8988T (cell line): ENCODE measurements at regions not wholly inside any gene's neighbourhood (a gene's known extent, or its start where the extent isn't known, plus 50 kb on each side); places are given as distances from the start of the nearest gene placed in this dataset.

Source experiments
- DNase-seq: peaks from one replicate; pipeline ENCODE4 v3.0.0; 2011

DNA sequence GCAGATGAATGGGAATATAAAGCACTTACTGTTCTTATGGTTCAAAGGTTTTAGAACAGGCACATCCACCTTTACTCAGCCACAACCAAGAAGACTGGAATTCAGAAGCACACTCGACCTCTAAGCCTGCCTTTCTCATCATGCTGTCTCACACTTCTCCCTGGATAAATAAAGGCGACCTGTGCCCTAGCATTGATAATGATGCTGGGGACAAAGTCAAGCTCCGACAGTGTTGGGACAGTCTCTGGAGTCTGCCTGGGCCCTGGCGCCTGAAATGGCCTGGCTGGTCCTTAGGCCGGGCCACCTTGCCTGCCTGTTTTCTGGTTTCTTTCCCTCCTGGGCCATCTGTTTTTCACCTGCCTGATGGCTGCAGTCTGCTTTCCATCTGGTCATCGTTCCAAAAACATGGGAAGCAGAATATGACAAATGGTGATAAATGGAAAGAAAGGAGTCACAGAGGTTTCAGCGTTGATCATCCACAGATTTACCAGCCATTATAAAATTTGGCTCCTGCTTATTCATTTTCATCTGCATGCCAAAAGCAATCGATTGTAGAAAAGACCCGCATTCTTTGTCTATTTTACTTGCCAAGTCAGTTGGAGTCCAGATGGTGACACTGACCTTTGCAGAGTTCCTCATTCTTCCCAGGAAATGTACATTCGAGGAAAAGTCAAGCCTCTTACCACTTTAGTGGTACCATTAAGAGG is 91.2 kb upstream of the KCNJ15 start:
- no peak for DNase-seq

- DNase-seq = no peak
Measured at GRCh38 chr21:38166173-38166535, 90.6 kb upstream of the KCNJ15 start.

DNA sequence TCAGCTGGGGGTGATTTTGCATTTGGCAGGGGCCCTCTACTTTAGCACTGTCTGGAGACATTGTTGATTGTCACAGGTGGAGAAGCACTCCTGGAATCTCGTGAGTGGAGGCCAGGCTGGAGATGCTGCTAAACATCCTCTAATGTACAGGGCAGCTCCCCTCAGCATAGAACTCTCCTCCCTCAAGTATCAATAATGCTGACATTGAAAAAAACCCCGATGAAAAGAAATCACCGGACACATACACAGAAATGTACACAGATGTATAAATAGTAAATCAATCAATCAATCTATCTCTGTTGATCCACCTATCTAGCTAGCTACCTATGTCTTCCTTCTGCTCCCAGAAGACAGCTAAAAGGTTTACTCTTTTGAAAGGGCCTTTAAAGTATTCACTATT is 89.4 kb upstream of the KCNJ15 start:
- DNase-seq = no peak

DNA sequence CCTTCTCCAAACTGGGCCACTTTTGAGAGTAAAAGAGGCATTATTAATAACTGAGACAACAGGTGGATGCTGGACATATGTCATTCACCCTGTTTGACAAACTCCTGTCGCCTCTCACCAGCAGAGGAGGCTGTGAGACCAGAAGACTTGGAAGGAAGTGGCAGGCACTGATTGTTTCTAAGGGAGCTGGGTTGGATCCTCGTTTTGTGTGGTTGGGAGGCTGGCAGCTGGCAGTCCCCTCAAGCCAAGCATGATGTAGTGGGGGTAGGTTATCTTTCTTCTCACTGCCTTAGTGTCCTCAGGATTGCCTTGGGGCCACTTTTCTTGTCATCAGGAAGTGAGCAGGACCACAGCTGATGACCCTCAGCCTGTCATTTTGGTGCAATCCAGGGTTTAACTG is 86.5 kb upstream of the KCNJ15 start:
- no peak for DNase-seq

DNA sequence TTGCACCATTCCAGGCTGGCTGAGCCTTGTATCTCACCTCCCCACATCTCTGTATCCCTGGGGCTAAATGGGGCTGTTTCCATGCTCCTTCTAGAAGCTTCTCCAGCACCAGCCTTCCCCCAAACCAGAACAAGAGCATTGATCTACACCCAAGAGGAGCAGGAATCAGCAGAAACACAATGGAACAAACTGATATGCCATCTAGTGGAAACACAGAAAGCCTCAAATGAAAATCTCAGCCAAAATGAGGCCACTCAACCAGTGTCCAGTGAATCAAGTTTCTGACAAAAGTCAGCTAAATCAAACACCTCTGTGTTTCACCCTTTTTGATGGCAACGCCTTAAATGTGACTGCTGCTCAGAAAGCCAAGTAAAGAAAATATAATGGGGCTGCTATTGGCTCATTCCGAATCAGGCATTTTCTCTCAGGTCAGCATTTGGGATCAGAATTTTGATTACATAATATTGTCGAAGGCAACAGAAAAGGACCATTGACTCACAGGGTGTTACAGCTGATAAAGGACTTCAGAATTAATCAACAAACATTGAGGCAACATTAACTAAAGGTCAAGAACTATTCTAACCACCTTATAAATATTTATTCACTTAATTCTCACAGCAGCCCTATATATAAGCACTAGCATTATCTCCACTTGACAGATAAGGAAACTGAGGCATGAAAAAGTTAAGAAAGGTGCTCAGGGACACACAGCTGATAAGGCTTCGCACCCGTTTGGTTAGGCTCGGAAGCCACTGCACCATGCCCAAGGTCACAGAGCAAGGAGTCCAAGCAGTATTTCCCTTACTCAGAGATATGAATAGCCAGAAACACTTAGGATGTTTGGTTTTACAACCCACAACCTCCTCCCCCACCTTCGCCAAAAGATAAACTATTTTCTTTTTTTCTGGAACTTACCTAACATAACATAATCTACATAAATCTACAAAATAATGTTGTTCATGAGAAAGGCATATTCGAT is 85.8 kb upstream of the KCNJ15 start:
- DNase-seq = no peak

- no peak for DNase-seq
Measured at GRCh38 chr21:38171723-38172344, 85.0 kb upstream of the KCNJ15 start.

GRCh38 chr21:38173276-38174035 is 83.3 kb upstream of the KCNJ15 start:
- DNase-seq = no peak

GRCh38 chr21:38175306-38175705 is 81.5 kb upstream of the KCNJ15 start:
- no peak for DNase-seq

GRCh38 chr21:38177919-38178652 is 78.7 kb upstream of the KCNJ15 start:
- no peak for DNase-seq

DNA sequence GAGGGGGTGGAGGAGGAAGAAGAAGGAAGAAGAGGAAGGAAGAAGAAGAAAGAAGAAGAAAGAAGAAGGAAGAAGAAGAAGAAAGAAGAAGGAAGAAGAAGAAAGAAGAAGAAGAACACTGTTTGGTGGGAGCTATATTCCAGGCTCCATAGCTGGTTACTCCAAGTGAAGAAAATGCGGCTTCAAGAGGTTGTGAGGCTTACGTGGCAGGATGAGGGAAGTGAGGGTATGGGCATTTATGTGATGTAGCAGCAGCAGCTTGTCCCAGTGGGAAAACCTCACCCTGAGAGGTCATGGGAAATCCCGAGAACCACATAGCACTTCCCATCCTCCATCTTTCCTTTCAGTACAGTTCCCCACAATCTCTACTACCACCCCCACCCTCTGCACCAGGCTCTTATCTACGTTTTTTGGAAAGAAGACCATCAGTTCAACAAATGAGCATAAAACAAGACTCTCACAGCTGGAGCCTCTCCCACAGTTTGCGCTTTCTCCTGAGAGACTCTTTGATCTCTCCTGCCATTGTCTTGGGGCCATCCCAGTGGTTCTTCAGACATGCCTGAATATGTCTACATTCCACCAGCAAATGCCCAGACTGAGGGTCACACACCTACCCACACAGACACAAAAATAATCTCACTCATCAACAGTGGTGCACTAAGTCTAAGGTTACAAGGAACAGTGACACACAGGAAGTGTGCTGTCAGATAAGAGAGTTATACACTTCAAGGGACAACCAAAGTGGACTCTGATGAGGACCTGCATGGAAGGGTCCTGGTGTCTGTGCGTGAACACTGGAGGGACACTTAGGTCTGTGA is 77.9 kb upstream of the KCNJ15 start:
- no peak for DNase-seq

DNA sequence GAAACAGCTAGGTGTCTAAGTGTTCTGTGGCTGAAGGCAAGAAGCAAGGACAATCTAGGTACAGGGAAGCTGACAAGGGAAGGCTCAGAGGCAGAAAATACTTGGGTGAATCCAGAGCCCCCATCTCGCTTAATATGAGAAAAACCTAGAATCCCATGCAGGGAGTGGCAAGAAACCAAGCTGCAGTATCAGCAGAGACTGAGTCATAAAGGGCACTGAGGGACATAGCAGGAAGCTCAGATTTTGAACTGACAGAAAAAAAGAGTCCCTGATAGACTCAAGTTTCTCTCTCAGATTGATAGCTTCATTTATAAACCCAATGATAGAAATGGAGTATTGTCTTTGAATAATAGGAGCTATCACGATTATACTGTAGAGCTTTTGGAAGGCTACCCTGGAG is 77.3 kb upstream of the KCNJ15 start:
- DNase-seq = no peak

- DNase-seq = no peak
Measured at GRCh38 chr21:38181096-38181495, 75.7 kb upstream of the KCNJ15 start.

GRCh38 chr21:38182370-38182985 is 74.3 kb upstream of the KCNJ15 start:
- DNase-seq = no peak

DNA sequence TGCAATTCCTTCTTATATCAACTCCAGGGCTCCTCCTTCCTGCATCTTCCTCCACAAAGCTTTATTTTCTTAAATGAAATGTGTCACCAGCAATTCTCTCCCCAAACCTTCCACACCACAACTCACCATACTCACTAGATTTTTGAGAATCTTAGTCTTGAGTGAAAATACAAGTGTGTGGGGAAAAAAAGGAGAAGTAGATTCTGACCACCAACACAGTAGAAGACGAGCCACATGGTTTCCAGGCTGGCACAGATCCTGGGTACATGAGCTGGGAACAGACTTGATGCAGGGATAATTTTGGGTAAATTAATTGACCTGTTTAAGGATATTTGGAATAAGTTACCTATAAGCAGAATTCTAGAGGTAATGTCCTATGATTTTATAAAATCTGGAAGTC is 72.8 kb upstream of the KCNJ15 start:
- no peak for DNase-seq

- no peak for DNase-seq
Measured at GRCh38 chr21:38186661-38187270, 70.0 kb upstream of the KCNJ15 start.

GRCh38 chr21:38188037-38188436 is 68.8 kb upstream of the KCNJ15 start:
- DNase-seq = no peak

GRCh38 chr21:38196036-38196435 is 60.8 kb upstream of the KCNJ15 start:
- DNase-seq = no peak

GRCh38 chr21:38202811-38203210 is 54.0 kb upstream of the KCNJ15 start:
- DNase-seq = no peak

- DNase-seq = no peak
Measured at GRCh38 chr21:38203229-38203628, 53.6 kb upstream of the KCNJ15 start.

DNA sequence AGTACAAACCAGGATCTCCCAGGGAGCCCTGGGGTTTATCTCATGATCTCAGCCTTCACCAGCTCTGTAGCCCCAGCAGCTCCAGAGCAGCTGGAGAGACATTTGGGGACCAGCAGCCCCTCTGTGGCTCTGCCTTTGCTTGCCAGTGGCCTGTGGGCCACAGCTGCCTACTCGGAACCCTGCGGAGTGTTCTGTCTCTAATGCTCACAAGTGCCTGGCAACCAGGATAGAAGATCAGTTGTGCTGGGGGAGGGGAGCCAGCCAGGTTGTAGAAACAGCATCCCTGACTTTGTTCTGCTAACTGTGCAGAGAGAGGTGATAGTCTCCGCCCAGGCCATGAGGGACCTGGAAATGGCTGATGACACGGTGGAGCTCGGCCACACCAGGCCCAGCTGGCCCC is 50.9 kb upstream of the KCNJ15 start:
- DNase-seq = no peak

- DNase-seq = no peak
Measured at GRCh38 chr21:38206646-38207045, 50.1 kb upstream of the KCNJ15 start.
